ENCODE measurements at regions not wholly inside any gene's neighbourhood (a gene's known extent, or its start where the extent isn't known, plus 50 kb on each side); places are given as distances from the start of the nearest gene placed in this dataset.

- TF ChIP-seq ARHGAP35 (CRISPR knock-in tag; IDR thresholded peaks at IDR 0.05; ENCODE audit: borderline replicate concordance) (no peak), ETS1 (CRISPR knock-in tag; IDR thresholded peaks at IDR 0.05) (no peak), CAMTA2 (CRISPR knock-in tag; IDR thresholded peaks at IDR 0.05; ENCODE audit: borderline replicate concordance) (no peak)
- Histone ChIP-seq H3K9me3 (ENCODE audit: low read length) (peaks cover 29% of the 10 kb centered on the region; the same call in 1 of the 2 replicates), H3K9ac (ENCODE audit: insufficient read depth, low read depth, low read length) (no peak overlapping the region), H3K4me3 (replicated peaks in 1 of 3; ENCODE audit: insufficient read depth in 1 of 3, low read depth in 2 of 3, low read length in 3 of 3) (no peak overlapping the region), H3K27ac (ENCODE audit: extremely low read length, insufficient read depth, low read length) (no peak overlapping the region), H3K79me2 (ENCODE audit: insufficient read depth, low read length) (no peaks in the 10 kb centered on the region), H3K4me1 (ENCODE audit: insufficient read depth, low read length) (no peaks in the 10 kb centered on the region), H3K27me3 (ENCODE audit: control insufficient read depth in 1 of 2, insufficient read depth in 2 of 2, low read length in 2 of 2) (no peaks in the 10 kb centered on the region), H2AFZ (ENCODE audit: low read length) (no peak overlapping the region), H4K20me1 (ENCODE audit: insufficient read depth, low read length) (no peaks in the 10 kb centered on the region), H3K36me3 (replicated peaks in 1 of 2; ENCODE audit: control insufficient read depth in 1 of 2, insufficient read depth in 2 of 2, low read length in 2 of 2) (no peaks in the 10 kb centered on the region), H3K4me2 (ENCODE audit: low read depth, low read length) (no peak overlapping the region)
- ChIA-PET CTCF (ENCODE audit: low intra/inter-chr PET ratio, low total read pairs) (no interaction called here), POLR2A (no interaction called here)
- 46% methylated on average over 2 of the region's 2 CpGs for WGBS (ENCODE audit: low lambda C conversion rate)
- BruUV-seq (replicated peaks), result no TSS peak
- ATAC-seq, result no peak
- intact Hi-C loops (cut with micrococcal nuclease; ENCODE audit: unreplicated experiment) (no loop called here), in situ Hi-C loops (cut with HindIII; ENCODE audit: extremely low pct_ligation_motif_present, low pct_unique_long_range_greater_than_20kb) (no loop called here)
- no peak for DNase-seq (ENCODE audit: low spot score)
- FAIRE-seq, result no peak
These were observed 342.0 kb upstream of the GRAMD2B start for GRCh38 chr5:126081209-126081608.

GRCh38 chr5:126093041-126093440 lies 330.2 kb upstream of the GRAMD2B start:
- ChIA-PET POLR2A (no interaction called here), CTCF (ENCODE audit: low intra/inter-chr PET ratio, low total read pairs) (no interaction called here)
- H3K4me3 ChIP-seq (replicated peaks in 1 of 3; ENCODE audit: insufficient read depth in 1 of 3, low read depth in 2 of 3, low read length in 3 of 3), result no peak overlapping the region
- H4K20me1 ChIP-seq (ENCODE audit: insufficient read depth, low read length), result no peaks in the 10 kb centered on the region
- no peaks in the 10 kb centered on the region for H3K79me2 ChIP-seq (ENCODE audit: insufficient read depth, low read length)
- no peak overlapping the region for H3K4me2 ChIP-seq (ENCODE audit: low read depth, low read length)
- intact Hi-C loops (cut with micrococcal nuclease; ENCODE audit: unreplicated experiment) (no loop called here), in situ Hi-C loops (cut with HindIII; ENCODE audit: extremely low pct_ligation_motif_present, low pct_unique_long_range_greater_than_20kb) (no loop called here)
- WGBS (ENCODE audit: low lambda C conversion rate), result 2% methylated on average over 2 of the region's 2 CpGs
- no peak overlapping the region for H2AFZ ChIP-seq (ENCODE audit: low read length)
- no TSS peak for BruUV-seq (replicated peaks)
- no peaks in the 10 kb centered on the region for H3K4me1 ChIP-seq (ENCODE audit: insufficient read depth, low read length)
- no peak for FAIRE-seq
- no peak for DNase-seq (ENCODE audit: low spot score)
- H3K9ac ChIP-seq (ENCODE audit: insufficient read depth, low read depth, low read length), result no peak overlapping the region
- H3K9me3 ChIP-seq (ENCODE audit: low read length), result no peaks in the 10 kb centered on the region
- no peaks in the 10 kb centered on the region for H3K27me3 ChIP-seq (ENCODE audit: control insufficient read depth in 1 of 2, insufficient read depth in 2 of 2, low read length in 2 of 2)
- TF ChIP-seq ZNF251 (CRISPR knock-in tag; IDR thresholded peaks at IDR 0.05) (no peak), ZSCAN22 (CRISPR knock-in tag; IDR thresholded peaks at IDR 0.05) (no peak), POLR2A (IDR thresholded peaks at IDR 0.05; ENCODE audit: insufficient read depth in 1 of 2, low read depth in 2 of 2, low read length in 2 of 2) (no peak), GMEB2 (CRISPR knock-in tag; IDR thresholded peaks at IDR 0.05; ENCODE audit: low read depth) (no peak), KLF15 (CRISPR knock-in tag; IDR thresholded peaks at IDR 0.05; ENCODE audit: borderline replicate concordance) (no peak), NR0B2 (CRISPR knock-in tag; IDR thresholded peaks at IDR 0.05) (no peak)
- no peak for ATAC-seq
- no peak overlapping the region for H3K27ac ChIP-seq (ENCODE audit: extremely low read length, insufficient read depth, low read length)
- H3K36me3 ChIP-seq (replicated peaks in 1 of 2; ENCODE audit: control insufficient read depth in 1 of 2, insufficient read depth in 2 of 2, low read length in 2 of 2), result no peaks in the 10 kb centered on the region

Data from HepG2 (cell line).